ENCODE measurements at regions not wholly inside any gene's neighbourhood (a gene's known extent, or its start where the extent isn't known, plus 50 kb on each side); places are given as distances from the start of the nearest gene placed in this dataset.

DNA sequence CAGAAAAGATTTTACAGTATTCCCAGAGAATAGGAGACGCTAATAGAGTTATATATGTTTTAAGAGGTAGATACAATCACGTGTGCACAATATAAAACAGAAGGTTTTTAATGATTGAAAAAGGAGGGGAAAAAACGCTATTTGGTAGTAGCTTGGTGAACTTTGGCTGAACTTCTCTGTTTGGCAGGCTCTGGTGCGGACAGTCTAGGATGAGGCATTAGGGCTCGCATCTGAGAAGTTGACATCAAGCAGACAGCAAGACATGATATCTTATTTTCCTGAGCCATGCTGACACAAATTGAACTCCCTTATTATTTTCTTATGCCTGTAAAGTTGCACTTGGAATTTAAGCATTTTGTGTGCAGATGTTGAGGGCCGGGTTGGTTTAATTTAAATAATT lies 176.6 kb downstream of the EN1 start:
- Histone ChIP-seq H3K36me3 (ENCODE audit: control insufficient read depth in 2 of 2, insufficient read depth in 2 of 2, low read length in 2 of 2) (no peaks in the 10 kb centered on the region), H3K4me3 (ENCODE audit: low read length in 2 of 2) (no peak overlapping the region), H3K27me3 (ENCODE audit: control insufficient read depth in 2 of 2, insufficient read depth in 2 of 2, low read length in 2 of 2) (no peaks in the 10 kb centered on the region), H3K9me3 (ENCODE audit: control insufficient read depth in 2 of 2, low read length in 2 of 2) (no peaks in the 10 kb centered on the region), H3K9ac (ENCODE audit: low read depth in 1 of 2, low read length in 2 of 2) (no peak overlapping the region), H3K4me1 (ENCODE audit: control insufficient read depth in 2 of 2, insufficient read depth in 2 of 2, low read length in 2 of 2) (no peaks in the 10 kb centered on the region), H3K27ac (ENCODE audit: low read depth in 2 of 2, low read length in 2 of 2) (no peak overlapping the region)

DNA sequence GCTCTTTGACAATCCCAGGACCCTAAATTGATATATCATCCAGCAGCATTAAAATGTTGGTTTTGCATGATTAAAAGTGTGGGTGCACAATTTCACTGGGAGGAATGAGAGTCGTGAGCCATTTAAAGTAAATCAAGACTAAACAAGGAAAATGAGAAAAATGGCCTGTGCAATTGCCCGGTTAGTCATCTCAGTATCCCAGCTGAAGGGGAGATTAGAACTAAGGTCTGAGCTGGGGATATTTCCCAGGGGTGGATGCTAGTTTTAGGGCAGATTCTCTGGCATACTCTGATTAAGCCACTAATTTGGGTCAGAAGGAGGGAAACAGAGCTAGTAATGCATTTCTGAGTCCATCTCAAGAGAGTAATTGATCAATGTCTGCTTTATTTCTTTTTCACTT lies 177.2 kb downstream of the EN1 start:
- Histone ChIP-seq H3K36me3 (ENCODE audit: control insufficient read depth in 2 of 2, insufficient read depth in 2 of 2, low read length in 2 of 2) (no peaks in the 10 kb centered on the region), H3K9ac (ENCODE audit: low read depth in 1 of 2, low read length in 2 of 2) (no peak overlapping the region), H3K9me3 (ENCODE audit: control insufficient read depth in 2 of 2, low read length in 2 of 2) (no peaks in the 10 kb centered on the region), H3K4me1 (ENCODE audit: control insufficient read depth in 2 of 2, insufficient read depth in 2 of 2, low read length in 2 of 2) (no peaks in the 10 kb centered on the region), H3K4me3 (ENCODE audit: low read length in 2 of 2) (no peak overlapping the region), H3K27me3 (ENCODE audit: control insufficient read depth in 2 of 2, insufficient read depth in 2 of 2, low read length in 2 of 2) (no peaks in the 10 kb centered on the region), H3K27ac (ENCODE audit: low read depth in 2 of 2, low read length in 2 of 2) (no peak overlapping the region)

DNA sequence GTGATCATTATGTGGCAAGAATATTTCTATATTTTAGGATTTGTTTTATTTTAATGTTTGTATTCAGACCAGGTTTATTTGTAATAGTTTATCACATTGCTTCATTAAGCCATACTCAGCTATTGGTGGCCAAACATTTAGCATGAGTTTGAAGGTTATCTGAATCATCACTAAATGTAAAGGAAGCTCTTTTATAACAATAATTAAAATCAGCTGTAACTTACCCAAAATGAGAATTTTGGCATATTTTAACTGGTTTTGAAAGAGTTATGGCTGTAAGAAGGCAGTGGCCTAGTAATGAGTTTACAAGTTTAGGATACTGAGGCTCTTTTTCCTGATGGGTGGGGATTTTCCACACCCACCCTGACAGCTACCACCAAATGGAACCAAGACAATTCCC lies 177.8 kb downstream of the EN1 start:
- no peak overlapping the region for H3K4me3 ChIP-seq (ENCODE audit: low read length in 2 of 2)
- H3K4me1 ChIP-seq (ENCODE audit: control insufficient read depth in 2 of 2, insufficient read depth in 2 of 2, low read length in 2 of 2) = no peaks in the 10 kb centered on the region
- H3K9me3 ChIP-seq (ENCODE audit: control insufficient read depth in 2 of 2, low read length in 2 of 2) = no peaks in the 10 kb centered on the region
- no peak overlapping the region for H3K27ac ChIP-seq (ENCODE audit: low read depth in 2 of 2, low read length in 2 of 2)
- H3K27me3 ChIP-seq (ENCODE audit: control insufficient read depth in 2 of 2, insufficient read depth in 2 of 2, low read length in 2 of 2) = no peaks in the 10 kb centered on the region
- no peak overlapping the region for H3K9ac ChIP-seq (ENCODE audit: low read depth in 1 of 2, low read length in 2 of 2)
- no peaks in the 10 kb centered on the region for H3K36me3 ChIP-seq (ENCODE audit: control insufficient read depth in 2 of 2, insufficient read depth in 2 of 2, low read length in 2 of 2)

DNA sequence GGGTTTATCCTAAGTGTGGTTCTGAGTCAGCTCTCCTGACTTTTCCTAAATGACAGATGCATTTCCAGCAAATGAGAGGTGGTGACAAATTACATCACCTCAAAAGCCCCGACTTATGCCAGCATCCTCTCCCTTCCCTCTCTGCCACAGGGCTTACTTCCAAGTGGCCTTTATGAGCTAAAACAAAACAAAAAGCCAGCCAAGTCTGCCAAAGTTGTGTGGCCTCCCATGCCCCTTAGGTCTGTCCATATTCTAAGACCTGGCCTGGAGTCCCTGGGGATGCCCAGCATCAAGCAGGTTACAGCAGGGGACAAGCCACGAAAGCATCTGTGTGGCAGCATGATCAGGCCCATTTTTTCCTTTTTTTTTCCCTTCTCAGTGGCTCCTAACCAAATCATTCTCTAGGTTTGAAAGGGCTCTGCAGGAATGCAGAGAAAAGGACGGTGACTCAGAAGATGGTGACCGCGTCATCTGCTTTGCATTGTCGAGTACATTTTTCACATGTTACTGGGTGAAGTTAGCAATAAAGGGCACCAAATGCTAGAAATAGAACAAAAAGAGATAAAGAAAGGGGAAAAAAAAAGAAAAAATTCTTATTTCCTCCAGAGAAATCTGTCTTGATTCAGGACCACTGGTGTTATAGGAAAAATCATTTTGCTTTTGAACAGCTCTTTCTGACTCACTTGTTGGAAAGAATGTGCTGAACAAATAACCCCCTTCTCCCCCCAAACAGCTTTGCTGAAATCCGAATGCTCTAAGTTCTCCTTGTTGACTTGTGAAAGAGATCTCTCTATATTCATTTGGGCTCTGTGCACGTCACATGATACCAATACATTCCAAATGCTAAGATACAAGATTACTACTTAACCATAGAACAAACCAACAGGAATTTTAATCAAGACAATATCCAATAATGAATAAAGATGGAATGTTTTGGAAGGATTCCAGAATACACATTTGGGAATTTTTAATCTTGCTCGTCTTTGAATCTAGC lies 178.7 kb downstream of the EN1 start:
- H3K36me3 ChIP-seq (ENCODE audit: control insufficient read depth in 2 of 2, insufficient read depth in 2 of 2, low read length in 2 of 2) = no peaks in the 10 kb centered on the region
- no peak overlapping the region for H3K27ac ChIP-seq (ENCODE audit: low read depth in 2 of 2, low read length in 2 of 2)
- H3K4me3 ChIP-seq (ENCODE audit: low read length in 2 of 2) = no peak overlapping the region
- H3K4me1 ChIP-seq (ENCODE audit: control insufficient read depth in 2 of 2, insufficient read depth in 2 of 2, low read length in 2 of 2) = no peaks in the 10 kb centered on the region
- H3K9me3 ChIP-seq (ENCODE audit: control insufficient read depth in 2 of 2, low read length in 2 of 2) = no peaks in the 10 kb centered on the region
- no peaks in the 10 kb centered on the region for H3K27me3 ChIP-seq (ENCODE audit: control insufficient read depth in 2 of 2, insufficient read depth in 2 of 2, low read length in 2 of 2)
- no peak overlapping the region for H3K9ac ChIP-seq (ENCODE audit: low read depth in 1 of 2, low read length in 2 of 2)

DNA sequence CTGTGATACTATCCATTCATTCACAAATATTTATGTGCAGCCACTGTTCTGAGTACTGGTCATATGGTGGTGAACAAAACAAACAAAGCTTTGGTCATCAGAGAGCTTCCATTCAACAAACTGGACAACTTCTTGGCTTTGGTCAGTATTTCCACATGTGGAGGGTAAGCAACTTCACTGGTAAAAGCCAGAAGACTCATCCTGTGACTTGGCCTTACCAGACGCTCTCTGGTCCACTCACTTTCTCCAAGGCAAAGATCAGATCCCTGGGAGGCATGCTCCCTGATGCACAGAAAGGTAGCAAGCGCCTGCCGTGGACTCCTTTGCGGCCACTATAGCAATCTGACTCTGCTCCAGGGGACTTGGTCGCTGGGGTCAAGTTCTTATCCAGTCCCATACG lies 179.5 kb downstream of the EN1 start:
- Histone ChIP-seq H3K9ac (ENCODE audit: low read depth in 1 of 2, low read length in 2 of 2) (no peak overlapping the region), H3K36me3 (ENCODE audit: control insufficient read depth in 2 of 2, insufficient read depth in 2 of 2, low read length in 2 of 2) (no peaks in the 10 kb centered on the region), H3K4me3 (ENCODE audit: low read length in 2 of 2) (no peak overlapping the region), H3K9me3 (ENCODE audit: control insufficient read depth in 2 of 2, low read length in 2 of 2) (no peaks in the 10 kb centered on the region), H3K4me1 (ENCODE audit: control insufficient read depth in 2 of 2, insufficient read depth in 2 of 2, low read length in 2 of 2) (no peaks in the 10 kb centered on the region), H3K27me3 (ENCODE audit: control insufficient read depth in 2 of 2, insufficient read depth in 2 of 2, low read length in 2 of 2) (no peaks in the 10 kb centered on the region), H3K27ac (ENCODE audit: low read depth in 2 of 2, low read length in 2 of 2) (no peak overlapping the region)

DNA sequence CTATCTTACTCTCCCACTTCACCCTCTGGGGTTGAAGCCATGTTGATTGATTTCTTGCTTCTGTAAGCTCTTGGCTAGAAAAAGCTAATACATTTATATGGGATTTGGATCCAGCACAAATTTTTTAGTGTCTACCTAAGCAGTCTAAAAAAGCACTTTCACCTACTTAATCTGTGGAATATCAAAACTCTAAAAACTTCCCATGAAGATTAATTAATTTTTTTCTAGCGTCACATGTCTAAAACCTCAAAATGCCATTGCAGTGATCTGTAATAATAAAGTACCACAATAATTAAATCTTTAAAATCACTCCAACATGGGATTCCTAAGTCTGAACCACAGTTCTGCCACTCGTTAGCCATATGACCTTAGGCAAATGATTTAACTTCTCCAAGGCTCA lies 180.1 kb downstream of the EN1 start:
- H3K4me1 ChIP-seq (ENCODE audit: control insufficient read depth in 2 of 2, insufficient read depth in 2 of 2, low read length in 2 of 2) = no peaks in the 10 kb centered on the region
- H3K27me3 ChIP-seq (ENCODE audit: control insufficient read depth in 2 of 2, insufficient read depth in 2 of 2, low read length in 2 of 2) = no peaks in the 10 kb centered on the region
- H3K36me3 ChIP-seq (ENCODE audit: control insufficient read depth in 2 of 2, insufficient read depth in 2 of 2, low read length in 2 of 2) = no peaks in the 10 kb centered on the region
- no peak overlapping the region for H3K4me3 ChIP-seq (ENCODE audit: low read length in 2 of 2)
- H3K9ac ChIP-seq (ENCODE audit: low read depth in 1 of 2, low read length in 2 of 2) = no peak overlapping the region
- H3K27ac ChIP-seq (ENCODE audit: low read depth in 2 of 2, low read length in 2 of 2) = no peak overlapping the region
- H3K9me3 ChIP-seq (ENCODE audit: control insufficient read depth in 2 of 2, low read length in 2 of 2) = no peaks in the 10 kb centered on the region

DNA sequence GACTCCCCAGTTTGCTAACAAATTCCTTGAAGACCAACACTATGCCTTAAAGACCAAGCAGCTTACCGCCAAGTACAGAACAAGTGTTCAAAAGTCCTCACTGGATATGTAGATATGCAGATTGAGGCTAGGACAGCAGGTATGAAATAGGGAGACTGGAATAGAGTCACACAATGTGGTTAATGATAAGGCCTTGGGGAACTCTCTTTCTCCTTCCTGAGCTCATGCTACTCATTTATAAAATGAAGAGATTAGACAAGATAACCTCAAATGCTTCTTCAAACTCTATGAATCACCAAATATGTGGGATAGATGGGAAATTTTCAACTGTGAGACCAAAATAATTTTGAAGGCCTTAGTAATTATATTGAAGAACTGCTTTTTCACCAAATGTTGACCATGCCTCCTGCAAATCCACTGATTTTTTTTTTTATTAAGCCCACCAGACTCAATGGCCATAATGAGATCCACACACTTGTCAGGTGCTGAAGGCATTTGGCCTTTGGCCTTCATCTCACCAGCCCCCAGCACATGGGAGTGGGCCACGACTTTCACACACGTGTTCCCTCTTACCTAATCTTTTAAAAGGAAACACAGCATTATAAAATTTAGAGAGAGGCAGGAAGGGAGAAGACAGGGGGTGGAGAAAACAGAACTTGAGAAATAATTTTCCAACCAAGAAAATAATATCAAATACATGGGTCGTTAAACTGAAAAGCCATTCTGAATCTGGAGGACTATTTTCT lies 181.5 kb downstream of the EN1 start:
- no peaks in the 10 kb centered on the region for H3K27me3 ChIP-seq (ENCODE audit: control insufficient read depth in 2 of 2, insufficient read depth in 2 of 2, low read length in 2 of 2)
- no peaks in the 10 kb centered on the region for H3K36me3 ChIP-seq (ENCODE audit: control insufficient read depth in 2 of 2, insufficient read depth in 2 of 2, low read length in 2 of 2)
- no peak overlapping the region for H3K27ac ChIP-seq (ENCODE audit: low read depth in 2 of 2, low read length in 2 of 2)
- no peak overlapping the region for H3K4me3 ChIP-seq (ENCODE audit: low read length in 2 of 2)
- H3K9me3 ChIP-seq (ENCODE audit: control insufficient read depth in 2 of 2, low read length in 2 of 2) = no peaks in the 10 kb centered on the region
- H3K9ac ChIP-seq (ENCODE audit: low read depth in 1 of 2, low read length in 2 of 2) = no peak overlapping the region
- no peaks in the 10 kb centered on the region for H3K4me1 ChIP-seq (ENCODE audit: control insufficient read depth in 2 of 2, insufficient read depth in 2 of 2, low read length in 2 of 2)

DNA sequence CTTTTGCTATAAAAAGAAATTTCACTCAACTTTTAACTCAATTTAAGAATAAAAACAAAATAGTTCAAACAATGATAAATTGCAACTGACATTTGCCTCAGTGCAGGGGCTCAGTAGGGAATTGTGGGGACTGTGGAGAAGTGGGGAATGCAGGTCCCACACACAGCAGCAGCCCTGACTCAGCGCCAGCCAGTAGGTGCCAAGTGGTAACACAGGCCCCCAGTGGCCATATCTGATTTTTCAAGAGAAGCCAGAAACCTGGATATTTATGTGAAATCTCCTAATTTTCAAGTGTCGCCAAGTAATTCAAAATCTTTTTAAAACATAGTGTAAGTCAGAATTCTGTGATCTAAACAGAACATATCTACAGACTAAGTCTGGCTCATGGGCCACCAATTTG lies 186.3 kb downstream of the EN1 start:
- Histone ChIP-seq H3K9ac (ENCODE audit: low read depth in 1 of 2, low read length in 2 of 2) (no peak overlapping the region), H3K27ac (ENCODE audit: low read depth in 2 of 2, low read length in 2 of 2) (no peak overlapping the region), H3K4me1 (ENCODE audit: control insufficient read depth in 2 of 2, insufficient read depth in 2 of 2, low read length in 2 of 2) (no peaks in the 10 kb centered on the region), H3K36me3 (ENCODE audit: control insufficient read depth in 2 of 2, insufficient read depth in 2 of 2, low read length in 2 of 2) (no peaks in the 10 kb centered on the region), H3K9me3 (ENCODE audit: control insufficient read depth in 2 of 2, low read length in 2 of 2) (no peaks in the 10 kb centered on the region), H3K27me3 (ENCODE audit: control insufficient read depth in 2 of 2, insufficient read depth in 2 of 2, low read length in 2 of 2) (no peaks in the 10 kb centered on the region), H3K4me3 (ENCODE audit: low read length in 2 of 2) (no peak overlapping the region)

DNA sequence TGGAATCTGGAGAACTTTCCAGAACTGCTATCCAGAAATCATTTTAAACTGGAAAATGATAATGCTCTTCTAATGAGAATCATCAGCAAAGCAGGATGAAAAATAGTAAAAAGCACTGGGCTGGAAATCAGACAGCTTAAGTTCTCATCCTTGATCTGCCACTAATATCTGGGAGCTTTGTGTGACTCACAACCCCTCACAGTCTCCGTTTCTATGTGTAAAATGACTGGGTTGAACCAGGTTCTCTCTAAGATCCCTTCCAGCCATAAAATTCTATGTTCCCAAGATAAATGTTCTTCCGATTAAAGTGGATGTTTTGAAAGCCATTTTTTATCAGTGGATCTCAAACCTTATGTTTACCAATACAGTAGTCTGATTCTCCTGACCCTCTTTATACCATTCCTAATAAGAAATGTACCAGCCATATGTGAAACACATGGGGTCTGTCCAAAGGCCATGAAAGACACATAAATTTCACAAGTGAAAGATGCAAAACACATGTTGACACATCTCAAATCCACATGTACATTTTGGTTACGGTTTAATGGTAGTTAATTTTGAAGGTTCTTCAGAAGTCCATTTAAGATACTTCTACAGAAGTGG lies 188.8 kb downstream of the EN1 start:
- H3K4me1 ChIP-seq (ENCODE audit: control insufficient read depth in 2 of 2, insufficient read depth in 2 of 2, low read length in 2 of 2) = no peaks in the 10 kb centered on the region
- H3K27me3 ChIP-seq (ENCODE audit: control insufficient read depth in 2 of 2, insufficient read depth in 2 of 2, low read length in 2 of 2) = no peaks in the 10 kb centered on the region
- H3K4me3 ChIP-seq (ENCODE audit: low read length in 2 of 2) = no peak overlapping the region

DNA sequence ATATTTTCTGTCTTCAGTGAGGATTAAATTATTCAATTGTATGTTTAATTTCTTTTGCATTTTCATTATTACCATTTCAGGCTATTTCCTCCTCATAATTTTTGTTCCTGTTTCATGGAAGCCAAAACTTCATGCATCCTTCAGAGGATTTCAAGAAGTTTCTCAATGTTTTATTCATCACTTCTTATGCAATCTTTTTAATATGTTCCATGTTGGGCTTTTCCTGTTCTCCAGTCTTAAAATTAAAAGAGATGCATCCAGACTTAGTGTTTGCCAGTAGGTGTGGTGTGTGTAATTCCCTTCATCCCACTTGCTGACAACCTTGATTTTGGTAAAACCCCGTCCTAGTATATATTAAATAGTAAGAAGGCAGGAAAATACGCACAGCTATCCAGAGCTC lies 190.0 kb downstream of the EN1 start:
- no peaks in the 10 kb centered on the region for H3K4me1 ChIP-seq (ENCODE audit: control insufficient read depth in 2 of 2, insufficient read depth in 2 of 2, low read length in 2 of 2)
- no peaks in the 10 kb centered on the region for H3K27me3 ChIP-seq (ENCODE audit: control insufficient read depth in 2 of 2, insufficient read depth in 2 of 2, low read length in 2 of 2)
- no peak overlapping the region for H3K9ac ChIP-seq (ENCODE audit: low read depth in 1 of 2, low read length in 2 of 2)
- no peak overlapping the region for H3K4me3 ChIP-seq (ENCODE audit: low read length in 2 of 2)
- H3K36me3 ChIP-seq (ENCODE audit: control insufficient read depth in 2 of 2, insufficient read depth in 2 of 2, low read length in 2 of 2) = no peaks in the 10 kb centered on the region
- H3K9me3 ChIP-seq (ENCODE audit: control insufficient read depth in 2 of 2, low read length in 2 of 2) = no peaks in the 10 kb centered on the region
- no peak overlapping the region for H3K27ac ChIP-seq (ENCODE audit: low read depth in 2 of 2, low read length in 2 of 2)

More for the DNA sequence above, 188.8 kb downstream of the EN1 start:
- Histone ChIP-seq H3K9ac (ENCODE audit: low read depth in 1 of 2, low read length in 2 of 2) (no peak overlapping the region), H3K36me3 (ENCODE audit: control insufficient read depth in 2 of 2, insufficient read depth in 2 of 2, low read length in 2 of 2) (no peaks in the 10 kb centered on the region), H3K9me3 (ENCODE audit: control insufficient read depth in 2 of 2, low read length in 2 of 2) (no peaks in the 10 kb centered on the region), H3K27ac (ENCODE audit: low read depth in 2 of 2, low read length in 2 of 2) (no peak overlapping the region)
